Prostate gland (tissue), 2 donors: ENCODE measurements at regions not wholly inside any gene's neighbourhood (a gene's known extent, or its start where the extent isn't known, plus 50 kb on each side); places are given as distances from the start of the nearest gene placed in this dataset.

ENCODE experiments used
- DNase-seq: peaks from one replicate; pipeline ENCODE4 v3.0.0-alpha.2; 2019; ENCODE audit warnings: low spot score
- H3K27ac ChIP-seq, 2 donors: fragments of 200-600 bp; sonication (generic); 2 replicates each; pipeline ENCODE4 v1.5.1; 2017 to 2019
- H3K27me3 ChIP-seq: fragments of 200-600 bp; sonication (generic); replicated peaks from 2 replicates; pipeline ENCODE4 v1.5.1; 2019; ENCODE audit not compliant: insufficient read depth
- H3K36me3 ChIP-seq, 2 donors: fragments of 200-600 bp; sonication (generic); 1 replicate in 1 of 2; 2 replicates in 1 of 2; pipeline versions ENCODE4 v1.5.1 to v1.8.1; 2017 to 2019
- H3K4me1 ChIP-seq: fragments of 200-600 bp; sonication (generic); replicated peaks from 2 replicates; pipeline ENCODE4 v1.5.1; 2019
- H3K4me3 ChIP-seq, 2 donors: fragments of 200-600 bp; sonication (generic); 2 replicates each; pipeline ENCODE4 v1.5.1; 2017 to 2019
- H3K9me3 ChIP-seq: fragments of 200-600 bp; sonication (generic); 2 replicates; pipeline ENCODE4 v1.5.1; 2017
- POLR2A ChIP-seq: fragments of 450-650 bp; IDR thresholded peaks from one replicate; pipeline ENCODE4 v1.6.1; 2016; ENCODE audit warnings: antibody characterized with exemption, mild to moderate bottlenecking
- POLR2AphosphoS5 ChIP-seq: sonication (generic); formaldehyde crosslinking; IDR thresholded peaks from one replicate; pipeline ENCODE4 v1.6.1; 2017; ENCODE audit warnings: antibody characterized with exemption
- WGBS: methylation state at CpG from one replicate; pipeline ENCODE4 v1.1.5; 2018; 5-methylcytosine and 5-hydroxymethylcytosine counted together
- intact Hi-C: fragments of 100-400 bp; cut with DNase I; formaldehyde crosslinking; loops from one replicate; pipeline ENCODE4 v1.14.2; 2022
- TF ChIP-seq, protein P1 (sequence below), 4 experiments: fragments of 200-600 bp in 2 of 4; fragments of 450-650 bp in 2 of 4; sonication (generic) in 2 of 4; IDR thresholded peaks; 1 replicate in 3 of 4; 2 replicates in 1 of 4; pipeline ENCODE4 v1.5.1; 2016 to 2019; ENCODE audit warnings: antibody characterized with exemption in 4 of 4, mild to moderate bottlenecking in 2 of 4, moderate library complexity in 2 of 4

GRCh38 chr10:20446561-20447193 lies 450.4 kb downstream of the NEBL start:
- Histone ChIP-seq H3K4me3 (no peak overlapping the region), H3K36me3 (no peaks in the 10 kb centered on the region), H3K27me3 (no peaks in the 10 kb centered on the region), H3K4me1 (no peaks in the 10 kb centered on the region), H3K27ac (no peak overlapping the region), H3K9me3 (no peaks in the 10 kb centered on the region)
- intact Hi-C loops: no loop called here
- TF ChIP-seq POLR2A: no peak
- TF ChIP-seq, protein P1, sequence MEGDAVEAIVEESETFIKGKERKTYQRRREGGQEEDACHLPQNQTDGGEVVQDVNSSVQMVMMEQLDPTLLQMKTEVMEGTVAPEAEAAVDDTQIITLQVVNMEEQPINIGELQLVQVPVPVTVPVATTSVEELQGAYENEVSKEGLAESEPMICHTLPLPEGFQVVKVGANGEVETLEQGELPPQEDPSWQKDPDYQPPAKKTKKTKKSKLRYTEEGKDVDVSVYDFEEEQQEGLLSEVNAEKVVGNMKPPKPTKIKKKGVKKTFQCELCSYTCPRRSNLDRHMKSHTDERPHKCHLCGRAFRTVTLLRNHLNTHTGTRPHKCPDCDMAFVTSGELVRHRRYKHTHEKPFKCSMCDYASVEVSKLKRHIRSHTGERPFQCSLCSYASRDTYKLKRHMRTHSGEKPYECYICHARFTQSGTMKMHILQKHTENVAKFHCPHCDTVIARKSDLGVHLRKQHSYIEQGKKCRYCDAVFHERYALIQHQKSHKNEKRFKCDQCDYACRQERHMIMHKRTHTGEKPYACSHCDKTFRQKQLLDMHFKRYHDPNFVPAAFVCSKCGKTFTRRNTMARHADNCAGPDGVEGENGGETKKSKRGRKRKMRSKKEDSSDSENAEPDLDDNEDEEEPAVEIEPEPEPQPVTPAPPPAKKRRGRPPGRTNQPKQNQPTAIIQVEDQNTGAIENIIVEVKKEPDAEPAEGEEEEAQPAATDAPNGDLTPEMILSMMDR (IDR thresholded peaks at IDR 0.05): no peak
- no peak for TF ChIP-seq POLR2AphosphoS5
- DNase-seq: no peak

DNA sequence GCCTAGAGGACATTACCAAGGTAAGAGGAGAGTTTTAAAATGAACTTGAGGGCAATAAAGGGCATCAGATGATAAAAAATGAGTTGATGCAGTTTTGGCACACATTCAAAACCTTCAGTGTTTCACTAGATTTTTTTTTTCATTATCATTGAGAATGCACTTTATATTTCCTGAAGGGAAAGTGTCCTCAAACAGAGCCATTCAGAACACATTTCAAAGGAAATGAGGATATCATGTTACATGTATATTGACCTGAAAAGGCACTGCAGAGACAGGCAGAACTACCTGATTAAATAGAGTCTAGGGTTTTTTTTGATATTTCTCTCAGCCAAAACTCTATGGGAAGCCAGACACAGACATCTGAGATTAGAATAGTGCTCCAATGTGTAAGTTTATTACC lies 454.0 kb downstream of the NEBL start:
- no peak overlapping the region for H3K27ac ChIP-seq
- intact Hi-C loops: no loop called here
- no peak for TF ChIP-seq POLR2AphosphoS5
- H3K27me3 ChIP-seq: no peaks in the 10 kb centered on the region
- no peaks in the 10 kb centered on the region for H3K36me3 ChIP-seq
- no peaks in the 10 kb centered on the region for H3K4me1 ChIP-seq
- no peaks in the 10 kb centered on the region for H3K9me3 ChIP-seq
- no peak overlapping the region for H3K4me3 ChIP-seq
- no peak for DNase-seq

DNA sequence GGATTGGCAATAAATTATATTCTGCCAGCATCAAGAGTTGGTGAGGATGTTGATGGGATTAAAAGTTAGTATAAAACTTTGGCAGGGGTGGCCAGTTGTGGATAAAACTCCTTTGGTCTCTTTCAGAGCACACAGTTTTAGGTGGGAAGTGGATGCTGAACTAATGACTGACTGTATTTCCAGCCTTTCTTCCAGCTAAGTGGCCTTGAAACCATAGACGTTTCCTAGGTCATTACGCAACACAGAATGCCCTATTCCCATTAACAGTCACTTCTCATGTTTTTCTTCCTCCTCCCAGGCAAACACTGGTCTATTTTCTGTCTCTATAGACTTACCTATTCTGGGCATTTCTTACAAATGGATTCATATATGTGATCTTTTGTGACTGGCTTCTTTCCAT lies 467.4 kb downstream of the NEBL start:
- Histone ChIP-seq H3K4me3 (no peak overlapping the region), H3K4me1 (no peaks in the 10 kb centered on the region), H3K27me3 (no peaks in the 10 kb centered on the region), H3K9me3 (no peaks in the 10 kb centered on the region), H3K27ac (no peak overlapping the region), H3K36me3 (no peaks in the 10 kb centered on the region)
- TF ChIP-seq POLR2A (no peak), POLR2AphosphoS5 (no peak)
- TF ChIP-seq, protein P1 (IDR thresholded peaks at IDR 0.05): no peak
- no peak for DNase-seq
- intact Hi-C loops: no loop called here
- WGBS: 78% methylated on average over 2 of the region's 2 CpGs

DNA sequence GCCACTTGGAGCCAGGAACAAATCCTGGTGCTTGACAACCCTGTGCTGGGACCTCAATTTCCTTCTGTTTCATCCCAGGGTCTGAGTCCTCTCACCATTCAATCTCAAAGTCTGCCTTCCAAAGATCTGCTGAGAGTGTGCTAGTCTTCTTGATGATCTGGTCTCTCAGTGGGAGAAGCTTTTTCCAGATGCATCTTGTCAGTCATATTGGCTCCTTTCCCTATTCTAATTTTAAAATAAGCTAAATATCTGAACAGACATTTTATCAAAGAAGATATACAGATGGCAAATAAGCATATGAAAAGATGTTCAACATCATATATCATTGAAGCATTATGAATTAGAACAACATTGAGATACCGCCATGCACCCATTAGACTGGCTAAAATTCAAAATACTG lies 469.3 kb downstream of the NEBL start:
- Histone ChIP-seq H3K4me3 (no peak overlapping the region), H3K36me3 (no peaks in the 10 kb centered on the region), H3K27me3 (no peaks in the 10 kb centered on the region), H3K4me1 (no peaks in the 10 kb centered on the region), H3K9me3 (no peaks in the 10 kb centered on the region), H3K27ac (no peak overlapping the region)
- intact Hi-C loops: no loop called here
- WGBS: 93% methylated on average over 1 of the region's 1 CpG
- DNase-seq: no peak
- TF ChIP-seq, protein P1 (IDR thresholded peaks at IDR 0.05): no peak
- TF ChIP-seq POLR2A (no peak), POLR2AphosphoS5 (no peak)

DNA sequence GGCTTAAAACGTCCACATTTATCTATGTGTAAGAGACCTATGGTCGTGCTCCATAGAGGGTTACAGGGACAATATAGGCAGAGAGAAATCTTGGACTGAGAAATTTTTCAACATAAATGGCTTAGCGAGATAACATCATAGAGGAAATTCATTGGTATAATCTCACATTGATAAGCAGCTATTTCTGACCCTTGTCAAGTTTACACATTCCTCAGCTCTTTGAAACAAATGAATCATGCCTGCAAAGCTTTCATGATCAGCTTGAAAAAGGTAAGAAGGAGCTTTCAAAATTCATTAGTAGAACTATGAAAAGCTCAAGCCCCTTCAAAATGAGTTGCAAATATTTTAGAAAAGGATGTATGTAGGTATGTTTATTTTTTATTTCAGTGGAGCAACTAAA lies 478.8 kb downstream of the NEBL start:
- no peak for DNase-seq
- TF ChIP-seq POLR2AphosphoS5 (no peak), POLR2A (no peak)
- TF ChIP-seq, protein P1 (IDR thresholded peaks at IDR 0.05): no peak
- Histone ChIP-seq H3K4me3 (no peak overlapping the region), H3K27ac (no peak overlapping the region), H3K36me3 (no peaks in the 10 kb centered on the region), H3K27me3 (no peaks in the 10 kb centered on the region), H3K9me3 (no peaks in the 10 kb centered on the region), H3K4me1 (no peaks in the 10 kb centered on the region)
- 34% methylated on average over 3 of the region's 3 CpGs for WGBS
- intact Hi-C loops: no loop called here
